ENCODE measurements at regions not wholly inside any gene's neighbourhood (a gene's known extent, or its start where the extent isn't known, plus 50 kb on each side); places are given as distances from the start of the nearest gene placed in this dataset.

DNA sequence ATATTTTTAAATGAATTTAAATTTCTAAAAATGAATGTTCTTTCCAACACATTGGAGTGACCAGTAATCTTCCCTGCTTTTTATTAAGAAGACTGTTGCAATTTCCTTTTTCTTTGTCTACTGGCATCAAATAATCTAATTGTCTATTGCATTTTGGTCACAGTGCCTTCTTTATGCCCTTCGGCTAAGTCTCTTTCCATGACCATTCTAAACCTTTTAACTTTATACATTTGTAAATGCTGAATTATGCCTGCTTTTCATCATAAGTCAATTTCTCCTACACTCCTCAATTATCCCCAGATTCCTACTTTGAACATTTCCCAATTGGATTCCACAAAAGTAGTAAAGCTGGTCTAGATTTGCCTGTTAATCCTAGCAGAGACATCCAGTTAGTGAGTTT lies 69.1 kb upstream of the HSF2 start:
- Histone ChIP-seq H3K36me3 (no peaks in the 10 kb centered on the region), H3K4me3 (no peak overlapping the region), H3K4me1 (no peaks in the 10 kb centered on the region), H3K27me3 (no peaks in the 10 kb centered on the region), H3K9me3 (no peaks in the 10 kb centered on the region), H3K27ac (no peak overlapping the region)
- ATAC-seq, result no peak
- TF ChIP-seq, protein P1, sequence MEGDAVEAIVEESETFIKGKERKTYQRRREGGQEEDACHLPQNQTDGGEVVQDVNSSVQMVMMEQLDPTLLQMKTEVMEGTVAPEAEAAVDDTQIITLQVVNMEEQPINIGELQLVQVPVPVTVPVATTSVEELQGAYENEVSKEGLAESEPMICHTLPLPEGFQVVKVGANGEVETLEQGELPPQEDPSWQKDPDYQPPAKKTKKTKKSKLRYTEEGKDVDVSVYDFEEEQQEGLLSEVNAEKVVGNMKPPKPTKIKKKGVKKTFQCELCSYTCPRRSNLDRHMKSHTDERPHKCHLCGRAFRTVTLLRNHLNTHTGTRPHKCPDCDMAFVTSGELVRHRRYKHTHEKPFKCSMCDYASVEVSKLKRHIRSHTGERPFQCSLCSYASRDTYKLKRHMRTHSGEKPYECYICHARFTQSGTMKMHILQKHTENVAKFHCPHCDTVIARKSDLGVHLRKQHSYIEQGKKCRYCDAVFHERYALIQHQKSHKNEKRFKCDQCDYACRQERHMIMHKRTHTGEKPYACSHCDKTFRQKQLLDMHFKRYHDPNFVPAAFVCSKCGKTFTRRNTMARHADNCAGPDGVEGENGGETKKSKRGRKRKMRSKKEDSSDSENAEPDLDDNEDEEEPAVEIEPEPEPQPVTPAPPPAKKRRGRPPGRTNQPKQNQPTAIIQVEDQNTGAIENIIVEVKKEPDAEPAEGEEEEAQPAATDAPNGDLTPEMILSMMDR (IDR thresholded peaks at IDR 0.05), result no peak
- TF ChIP-seq POLR2AphosphoS5 (IDR thresholded peaks at IDR 0.05) (no peak), POLR2A (IDR thresholded peaks at IDR 0.05) (no peak), EP300 (IDR thresholded peaks at IDR 0.05) (no peak)
- 38 to 50% methylated on average over 1 of the region's 1 CpG for WGBS, 2 donors (ENCODE audit: low coverage in 1 of 2)

DNA sequence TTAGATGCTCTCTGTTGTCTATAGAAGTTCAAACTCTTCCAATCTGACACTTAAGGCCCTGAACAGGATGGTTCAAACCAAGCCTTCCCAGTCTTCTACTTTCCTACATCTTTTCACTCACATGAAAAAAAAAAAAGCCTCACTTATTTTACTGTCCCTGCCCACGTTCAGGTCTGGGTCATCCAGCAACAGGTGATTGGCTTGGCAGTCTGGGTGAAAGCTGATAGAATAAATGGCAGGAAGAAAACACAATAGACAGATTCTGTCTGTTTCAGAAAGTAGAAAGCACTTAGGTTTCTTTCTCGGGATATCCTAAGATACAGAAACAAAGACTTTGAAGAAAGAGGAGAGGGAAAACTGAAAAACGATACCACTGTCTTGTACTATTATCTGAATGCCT lies 61.8 kb upstream of the HSF2 start:
- Histone ChIP-seq H3K4me3 (no peak overlapping the region), H3K36me3 (no peaks in the 10 kb centered on the region), H3K27ac (no peak overlapping the region), H3K9me3 (no peaks in the 10 kb centered on the region), H3K4me1 (no peaks in the 10 kb centered on the region), H3K27me3 (no peaks in the 10 kb centered on the region)
- 49 to 62% methylated on average over 3 of the region's 3 CpGs for WGBS, 2 donors (ENCODE audit: low coverage in 1 of 2)
- ATAC-seq, result no peak
- no peak for TF ChIP-seq POLR2A (IDR thresholded peaks at IDR 0.05)
- TF ChIP-seq POLR2AphosphoS5 (IDR thresholded peaks at IDR 0.05), result no peak
- TF ChIP-seq EP300 (IDR thresholded peaks at IDR 0.05), result no peak
- TF ChIP-seq, protein P1 (IDR thresholded peaks at IDR 0.05), result no peak

DNA sequence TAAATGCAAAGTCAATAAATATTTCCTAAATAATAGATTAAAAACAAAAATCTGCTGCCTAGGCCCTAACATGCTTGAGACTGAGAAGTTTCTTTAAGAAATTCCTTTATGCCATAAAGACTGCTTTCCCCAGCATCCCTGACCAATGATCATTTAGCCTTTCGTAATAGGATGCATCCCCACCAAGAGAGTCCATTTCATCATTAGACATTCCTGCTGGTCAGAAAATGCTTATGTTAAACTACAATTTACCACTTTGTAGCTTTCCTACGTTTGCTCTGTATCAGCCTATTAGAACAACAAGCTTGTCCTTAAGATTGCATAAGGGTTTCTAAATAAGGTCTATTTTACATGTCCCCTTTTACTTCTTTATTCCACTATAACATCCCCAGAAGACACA lies 59.8 kb upstream of the HSF2 start:
- H3K27ac ChIP-seq, result no peak overlapping the region
- no peaks in the 10 kb centered on the region for H3K4me1 ChIP-seq
- H3K36me3 ChIP-seq, result no peaks in the 10 kb centered on the region
- WGBS, 2 donors (ENCODE audit: low coverage in 1 of 2), result 72 to 76% methylated on average over 2 of the region's 2 CpGs
- H3K9me3 ChIP-seq, result no peaks in the 10 kb centered on the region
- H3K27me3 ChIP-seq, result no peaks in the 10 kb centered on the region
- TF ChIP-seq, protein P1 (IDR thresholded peaks at IDR 0.05), result no peak
- TF ChIP-seq POLR2AphosphoS5 (IDR thresholded peaks at IDR 0.05) (no peak), POLR2A (IDR thresholded peaks at IDR 0.05) (no peak), EP300 (IDR thresholded peaks at IDR 0.05) (no peak)
- ATAC-seq, result no peak
- no peak overlapping the region for H3K4me3 ChIP-seq

DNA sequence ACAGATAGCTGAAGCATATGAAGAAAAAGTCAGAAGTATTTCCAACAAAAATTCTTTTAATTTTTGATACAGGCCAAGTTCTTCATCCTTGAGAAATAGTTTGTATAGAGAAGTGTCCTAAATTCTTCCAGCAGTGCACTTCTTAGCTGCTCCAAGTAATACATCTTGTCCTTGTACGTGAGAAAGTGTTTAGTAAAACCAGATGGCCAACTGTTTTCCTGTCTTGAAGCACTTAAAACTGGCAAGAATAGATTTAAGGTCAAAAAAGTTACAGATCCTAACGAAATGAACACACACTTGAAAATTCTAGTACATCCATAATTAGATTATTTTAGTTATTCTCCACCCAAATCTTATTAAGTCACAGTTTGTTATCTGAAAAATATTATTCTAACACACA lies 52.2 kb upstream of the HSF2 start:
- ATAC-seq, result no peak
- Histone ChIP-seq H3K27ac (no peak overlapping the region), H3K9me3 (no peaks in the 10 kb centered on the region), H3K4me3 (no peak overlapping the region), H3K27me3 (no peaks in the 10 kb centered on the region), H3K36me3 (no peaks in the 10 kb centered on the region), H3K4me1 (no peaks in the 10 kb centered on the region)
- TF ChIP-seq POLR2AphosphoS5 (IDR thresholded peaks at IDR 0.05) (no peak), EP300 (IDR thresholded peaks at IDR 0.05) (no peak), POLR2A (IDR thresholded peaks at IDR 0.05) (no peak)
- TF ChIP-seq, protein P1 (IDR thresholded peaks at IDR 0.05), result no peak
- WGBS, 2 donors (ENCODE audit: low coverage in 1 of 2), result 32 to 46% methylated on average over 2 of the region's 2 CpGs

DNA sequence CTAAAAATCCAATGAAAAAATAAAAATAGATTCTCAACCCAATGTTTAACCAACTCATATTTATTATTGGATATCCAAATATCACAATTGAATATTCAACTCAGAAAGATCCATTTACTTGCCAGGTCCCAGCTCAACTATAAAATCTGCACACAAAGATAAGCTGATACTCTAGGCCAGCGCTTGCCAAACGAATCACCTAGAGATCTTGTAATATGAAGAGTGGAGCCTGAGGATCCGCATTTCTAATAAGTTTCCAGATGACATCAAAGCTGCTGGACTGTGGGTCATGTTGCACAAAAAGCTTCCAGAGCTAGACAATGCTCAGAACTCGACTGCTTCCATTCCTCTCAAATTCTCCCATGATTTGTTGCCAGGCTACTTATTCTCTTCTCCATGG lies 51.7 kb upstream of the HSF2 start:
- Histone ChIP-seq H3K4me3 (no peak overlapping the region), H3K27me3 (no peaks in the 10 kb centered on the region), H3K4me1 (no peaks in the 10 kb centered on the region), H3K27ac (no peak overlapping the region), H3K9me3 (no peaks in the 10 kb centered on the region), H3K36me3 (no peaks in the 10 kb centered on the region)
- no peak for TF ChIP-seq EP300 (IDR thresholded peaks at IDR 0.05)
- TF ChIP-seq POLR2AphosphoS5 (IDR thresholded peaks at IDR 0.05), result no peak
- TF ChIP-seq POLR2A (IDR thresholded peaks at IDR 0.05), result no peak
- TF ChIP-seq, protein P1 (IDR thresholded peaks at IDR 0.05), result no peak
- ATAC-seq, result no peak
- WGBS, 2 donors (ENCODE audit: low coverage in 1 of 2), result 92% methylated on average over 2 to 3 of the region's 4 CpGs

Small RNA genes in the stretch of these regions (small RNA-seq; reads per million reads assigned to genes)
- gene AL603865.2 (0 reads per million in 4 donors), gene RNU1-18P (0 reads per million in 4 donors), gene RNU2-8P (0 reads per million in 4 donors), gene RNU4-76P (0 reads per million in 4 donors)

Data from gastroesophageal sphincter (tissue), 4 donors.